Bronchial epithelial cell (primary cell): ENCODE measurements at regions not wholly inside any gene's neighbourhood (a gene's known extent, or its start where the extent isn't known, plus 50 kb on each side); places are given as distances from the start of the nearest gene placed in this dataset.

Experiments
- DNase-seq: peaks from one replicate; pipeline ENCODE4 v3.0.0-alpha.2; 2010; ENCODE audit warnings: low read depth
- FAIRE-seq: peaks from 2 replicates; lab custom pipeline; 2011; peaks lifted over from hg19 to GRCh38; lab: Jason Lieb, UNC
- H3K27me3 ChIP-seq: 2 replicates; pipeline ENCODE4 v1.5.1; 2011; ENCODE audit warnings: low read length; ENCODE audit not compliant: control insufficient read depth, insufficient read depth
- H3K36me3 ChIP-seq: 2 replicates; pipeline ENCODE4 v1.5.1; 2011; ENCODE audit warnings: low read length; ENCODE audit not compliant: control insufficient read depth, insufficient read depth
- H3K4me3 ChIP-seq: 2 replicates; pipeline ENCODE4 v1.5.1; 2011; ENCODE audit warnings: mild to moderate bottlenecking, low read depth, low read length, control low read depth
- CTCF ChIP-seq: IDR thresholded peaks from 2 replicates; pipeline ENCODE4 v1.5.1; 2011; ENCODE audit warnings: mild to moderate bottlenecking, moderate library complexity, low read length, control low read depth, inconsistent platforms; ENCODE audit not compliant: insufficient read depth, severe bottlenecking

DNA sequence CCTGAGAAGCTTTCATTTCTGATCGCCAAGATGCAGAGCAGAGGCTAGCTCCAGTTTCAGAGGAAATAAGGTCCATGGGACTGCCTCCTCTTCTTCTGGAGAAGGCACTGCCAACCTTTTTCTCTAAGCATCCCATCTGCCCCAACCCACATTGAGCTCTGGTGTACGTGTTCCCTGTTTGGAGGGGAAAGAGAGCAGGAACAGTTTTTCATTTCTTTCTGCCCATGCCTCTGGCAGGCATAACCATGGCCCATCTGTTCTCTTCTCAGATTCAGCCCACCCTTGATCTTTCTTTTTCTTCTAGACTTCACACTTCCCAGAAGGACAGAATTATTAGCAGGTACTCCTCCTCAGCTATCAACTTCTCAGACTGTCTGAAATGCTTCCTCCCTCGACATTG is 1110.3 kb upstream of the KLHL29 start:
- Histone ChIP-seq H3K27me3 (no peaks in the 10 kb centered on the region), H3K36me3 (no peaks in the 10 kb centered on the region), H3K4me3 (no peak overlapping the region)
- no peak for FAIRE-seq
- no peak for TF ChIP-seq CTCF
- DNase-seq = no peak

GRCh38 chr2:22276696-22277095 is 1108.3 kb upstream of the KLHL29 start:
- FAIRE-seq (no peak), DNase-seq (no peak)
- no peak overlapping the region for H3K4me3 ChIP-seq
- TF ChIP-seq CTCF = no peak
- no peaks in the 10 kb centered on the region for H3K36me3 ChIP-seq
- no peaks in the 10 kb centered on the region for H3K27me3 ChIP-seq

GRCh38 chr2:22279541-22279940 is 1105.4 kb upstream of the KLHL29 start:
- FAIRE-seq (no peak), DNase-seq (no peak)
- no peaks in the 10 kb centered on the region for H3K27me3 ChIP-seq

GRCh38 chr2:22281033-22281432 is 1103.9 kb upstream of the KLHL29 start:
- FAIRE-seq = no peak

More at GRCh38 chr2:22279541-22279940, 1105.4 kb upstream of the KLHL29 start:
- no peak for TF ChIP-seq CTCF
- Histone ChIP-seq H3K4me3 (no peak overlapping the region), H3K36me3 (no peaks in the 10 kb centered on the region)

GRCh38 chr2:22282220-22282619 is 1102.8 kb upstream of the KLHL29 start:
- Histone ChIP-seq H3K27me3 (no peaks in the 10 kb centered on the region), H3K36me3 (no peaks in the 10 kb centered on the region), H3K4me3 (no peak overlapping the region)
- DNase-seq (no peak), FAIRE-seq (no peak)
- no peak for TF ChIP-seq CTCF

More at GRCh38 chr2:22281033-22281432, 1103.9 kb upstream of the KLHL29 start:
- H3K36me3 ChIP-seq = no peaks in the 10 kb centered on the region
- H3K27me3 ChIP-seq = no peaks in the 10 kb centered on the region
- H3K4me3 ChIP-seq = no peak overlapping the region
- peak; percentile 38 for DNase-seq
- TF ChIP-seq CTCF = no peak

DNA sequence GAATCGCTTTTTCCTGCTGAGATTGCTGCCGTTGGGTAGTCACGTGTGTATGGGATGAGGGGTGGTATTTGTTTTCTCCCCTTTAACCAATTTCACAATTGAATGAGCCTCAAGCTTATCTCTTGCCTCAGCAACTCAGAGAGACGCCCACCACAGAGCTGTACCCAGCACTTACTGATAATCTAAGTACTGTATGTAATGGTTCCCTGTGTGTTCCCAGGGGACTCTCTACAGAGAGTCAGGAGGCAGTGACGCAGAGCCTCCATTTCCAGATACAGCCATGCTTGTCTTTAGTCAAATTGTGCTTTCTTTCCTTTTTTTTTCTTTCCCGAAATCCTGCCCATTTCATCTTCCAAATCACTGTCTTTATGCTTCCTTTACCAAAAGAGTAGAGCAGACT is 1102.1 kb upstream of the KLHL29 start:
- TF ChIP-seq CTCF = no peak
- no peak for DNase-seq
- no peaks in the 10 kb centered on the region for H3K27me3 ChIP-seq

More for the DNA sequence above, 1102.1 kb upstream of the KLHL29 start:
- no peak overlapping the region for H3K4me3 ChIP-seq
- FAIRE-seq = no peak
- H3K36me3 ChIP-seq = no peaks in the 10 kb centered on the region
